Heart right ventricle (tissue), 16 donors: ENCODE measurements at regions not wholly inside any gene's neighbourhood (a gene's known extent, or its start where the extent isn't known, plus 50 kb on each side); places are given as distances from the start of the nearest gene placed in this dataset.

Experiments used
- ATAC-seq, 8 donors: fragments of 200-7000 bp; cut with Tn5 transposase; one replicate each; pipeline ENCODE4 v1.9.1; 2020; ENCODE audit warnings: mild to moderate bottlenecking in 8 of 8, moderate library complexity in 8 of 8, moderate number of reproducible peaks in 1 of 8
- DNase-seq, 2 donors: peaks; one replicate each; pipeline ENCODE4 v3.0.0-alpha.2; 2020
- H3K27ac ChIP-seq, 10 donors: fragments of 200-600 bp; sonication (generic) in 2 of 10; one replicate each; pipeline versions ENCODE4 v1.5.0 to v1.8.0; 2020 to 2022; ENCODE audit warnings: mild to moderate bottlenecking in 3 of 10
- H3K27me3 ChIP-seq, 7 donors: fragments of 200-600 bp; one replicate each; pipeline ENCODE4 v1.8.0; 2021 to 2022; ENCODE audit warnings: mild to moderate bottlenecking in 2 of 7
- H3K36me3 ChIP-seq, 9 donors: fragments of 200-600 bp; sonication (generic) in 1 of 9; one replicate each; pipeline versions ENCODE4 v1.5.0 to v1.8.0; 2020 to 2022; ENCODE audit warnings: mild to moderate bottlenecking in 2 of 9
- H3K4me1 ChIP-seq, 9 donors: fragments of 200-600 bp; sonication (generic) in 1 of 9; one replicate each; pipeline versions ENCODE4 v1.5.0 to v1.8.0; 2020 to 2022; ENCODE audit warnings: mild to moderate bottlenecking in 4 of 9
- H3K4me3 ChIP-seq, 10 donors: fragments of 200-600 bp; sonication (generic) in 2 of 10; one replicate each; pipeline versions ENCODE4 v1.5.0 to v1.8.0; 2020 to 2022; ENCODE audit warnings: mild to moderate bottlenecking in 7 of 10, moderate library complexity in 2 of 10
- H3K9me3 ChIP-seq, 11 donors: fragments of 200-600 bp in 10 of 11; sonication (generic) in 2 of 11; one replicate each; pipeline versions ENCODE4 v1.5.0 to v1.8.0; 2013 to 2022; ENCODE audit warnings: mild to moderate bottlenecking in 2 of 11, control low read depth in 1 of 11, moderate library complexity in 1 of 11
- CTCF ChIP-seq, 9 donors: fragments of 200-600 bp; sonication (generic) in 2 of 9; IDR thresholded peaks; one replicate each; pipeline versions ENCODE4 v1.5.0 to v1.8.0; 2021 to 2022; ENCODE audit warnings: antibody characterized with exemption in 9 of 9, mild to moderate bottlenecking in 5 of 9, moderate library complexity in 1 of 9
- WGBS, 2 donors: extraction: QIAGEN DNeasy Blood & Tissue Kit; methylation state at CpG; one replicate each; pipeline ENCODE4 v1.1.7; 2013; ENCODE audit warnings: inconsistent platforms in 1 of 2; 5-methylcytosine and 5-hydroxymethylcytosine counted together
- intact Hi-C, 10 donors: fragments of 100-400 bp; cut with DNase I; formaldehyde crosslinking; loops; one replicate each; pipeline versions ENCODE4 v1.11.1 to v1.14.2; 2022
- donor health status: Arrhythmogenic right ventricular cardiomyopathy.
- donor health status: ischemic (EF 13 %, LVEDD 7.1; RV severe dilation, severe dysfunction).
- donor health status: healthy with polysubstance abuse.
- donor health status: DM: no; HTN: yes; CAD: no.
- donor health status: DM: no; HTN: no; CAD: no.
- donor health status: ischemic (EF 25% LVEDD 6.9; RV normal size, moderate dysfunction).
- donor health status: ischemic (EF 25% LVEDD 5.7; RV mildly dilated, moderate dysfunction).
- donor health status: healthy.
- donor health status: DM: yes; HTN: yes; CAD: no.
- donor health status: Ischemic cardiomyopathy.
- donor health status: ischemic (EF 35%, LVEDD 5.7; RV mildly dilated, moderate dysfunction).
- donor health status: nonischemic (EF 11% LVEDD 7.7; RV severe dilation, severe dysfunction).
- donor health status: DM: yes; HTN: yes; CAD: no.
- donor health status: PGD.
- donor health status: ischemic (EF 29% LVEDD 5.4; RV normal size, mild dysfunction).
- donor health status: nonischemic (EF 23%, LVEDD 6.1; RV moderate dilation, normal function).

- H3K36me3 ChIP-seq: no peaks in the 10 kb centered on the region
- no peak for TF ChIP-seq CTCF (IDR thresholded peaks at IDR 0.05)
- peaks cover 0 to 12% (median 0%) of the 10 kb centered on the region in 9 donors for H3K4me1 ChIP-seq
- DNase-seq (no peak), ATAC-seq (no peak)
- H3K9me3 ChIP-seq: peaks cover 0 to 5% (median 0%) of the 10 kb centered on the region in 11 donors
- no peak overlapping the region for H3K27ac ChIP-seq
- 62 to 67% methylated on average over 3 of the region's 3 CpGs for WGBS, 2 donors
- no peak overlapping the region for H3K4me3 ChIP-seq
- intact Hi-C loops: no loop called here
- no peaks in the 10 kb centered on the region for H3K27me3 ChIP-seq
These were observed 53.7 kb upstream of the SMIM15 start for GRCh38 chr5:61215996-61216395.

- no peaks in the 10 kb centered on the region for H3K36me3 ChIP-seq
- intact Hi-C loops: no loop called here
- H3K27ac ChIP-seq: no peak overlapping the region
- H3K9me3 ChIP-seq: peaks cover 0 to 6% (median 0%) of the 10 kb centered on the region in 11 donors
- ATAC-seq (no peak), DNase-seq (no peak)
- TF ChIP-seq CTCF (IDR thresholded peaks at IDR 0.05): no peak
- no peaks in the 10 kb centered on the region for H3K27me3 ChIP-seq
- peaks cover 0 to 12% (median 0%) of the 10 kb centered on the region in 9 donors for H3K4me1 ChIP-seq
- 81 to 84% methylated on average over 2 of the region's 2 CpGs for WGBS, 2 donors
- no peak overlapping the region for H3K4me3 ChIP-seq
These were observed 54.5 kb upstream of the SMIM15 start for GRCh38 chr5:61216741-61217140.

- no peak overlapping the region for H3K27ac ChIP-seq
- H3K36me3 ChIP-seq: no peaks in the 10 kb centered on the region
- intact Hi-C loops: no loop called here
- 86 to 88% methylated on average over 3 of the region's 3 CpGs for WGBS, 2 donors
- no peaks in the 10 kb centered on the region for H3K27me3 ChIP-seq
- no peak for DNase-seq
- TF ChIP-seq CTCF (IDR thresholded peaks at IDR 0.05): no peak
- no peak overlapping the region for H3K4me3 ChIP-seq
- ATAC-seq: no peak
- peaks cover 0 to 9% (median 0%) of the 10 kb centered on the region in 9 donors for H3K4me1 ChIP-seq
- H3K9me3 ChIP-seq: peaks cover 0 to 11% (median 0%) of the 10 kb centered on the region in 11 donors
These were observed 54.9 kb upstream of the SMIM15 start for GRCh38 chr5:61217214-61217613.

- intact Hi-C loops: loop anchor here in 1 of 10 donors (1.0 kb wide), 1 partner anchor 18 kb away; no protein-coding TSS in a partner anchor
- WGBS, 2 donors: 57 to 67% methylated on average over 6 of the region's 6 CpGs
- Histone ChIP-seq H3K27me3 (no peaks in the 10 kb centered on the region), H3K4me1 (peaks cover 0 to 13% (median 0%) of the 10 kb centered on the region in 9 donors), H3K9me3 (peaks cover 0 to 11% (median 0%) of the 10 kb centered on the region in 11 donors), H3K4me3 (peak overlapping the region in 1 of 10 donors; percentile 15), H3K27ac (no peak overlapping the region), H3K36me3 (no peaks in the 10 kb centered on the region)
- peak in 1 of 8 donors; percentile 35 for ATAC-seq
- TF ChIP-seq CTCF (IDR thresholded peaks at IDR 0.05): no peak
- no peak for DNase-seq
These were observed 66.0 kb upstream of the SMIM15 start for GRCh38 chr5:61228229-61228628.
